ENCODE measurements at regions not wholly inside any gene's neighbourhood (a gene's known extent, or its start where the extent isn't known, plus 50 kb on each side); places are given as distances from the start of the nearest gene placed in this dataset.

DNA sequence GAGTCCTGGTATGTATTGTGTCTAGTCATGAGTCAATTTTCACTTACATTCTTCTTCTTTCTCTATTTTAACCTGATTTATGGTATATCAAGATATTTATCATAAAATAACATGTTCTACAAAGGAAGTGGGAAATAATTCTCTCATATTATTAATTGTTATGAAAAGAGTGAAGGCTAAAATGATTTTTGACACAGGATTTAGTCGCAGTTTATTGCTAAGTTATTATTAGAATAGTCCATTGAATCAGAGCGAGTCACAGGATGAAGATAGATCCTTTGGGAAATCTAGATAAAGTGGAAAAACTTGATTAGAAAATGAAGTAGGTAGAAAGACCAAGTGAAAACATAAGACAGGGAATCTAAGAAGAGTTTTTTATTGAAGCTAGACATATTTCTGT is 184.3 kb upstream of the DGKB start:
- 69 to 71% methylated on average over 2 of the region's 2 CpGs for WGBS, 2 donors
- no peaks in the 10 kb centered on the region for H3K9me3 ChIP-seq
- intact Hi-C loops (cut with DNase I) = no loop called here
- H3K27ac ChIP-seq = no peak overlapping the region
- no peaks in the 10 kb centered on the region for H3K27me3 ChIP-seq
- no peak overlapping the region for H3K4me3 ChIP-seq (replicated peaks in 1 of 3)
- DNase-seq = no peak
- H3K36me3 ChIP-seq = no peaks in the 10 kb centered on the region
- TF ChIP-seq, protein P1, sequence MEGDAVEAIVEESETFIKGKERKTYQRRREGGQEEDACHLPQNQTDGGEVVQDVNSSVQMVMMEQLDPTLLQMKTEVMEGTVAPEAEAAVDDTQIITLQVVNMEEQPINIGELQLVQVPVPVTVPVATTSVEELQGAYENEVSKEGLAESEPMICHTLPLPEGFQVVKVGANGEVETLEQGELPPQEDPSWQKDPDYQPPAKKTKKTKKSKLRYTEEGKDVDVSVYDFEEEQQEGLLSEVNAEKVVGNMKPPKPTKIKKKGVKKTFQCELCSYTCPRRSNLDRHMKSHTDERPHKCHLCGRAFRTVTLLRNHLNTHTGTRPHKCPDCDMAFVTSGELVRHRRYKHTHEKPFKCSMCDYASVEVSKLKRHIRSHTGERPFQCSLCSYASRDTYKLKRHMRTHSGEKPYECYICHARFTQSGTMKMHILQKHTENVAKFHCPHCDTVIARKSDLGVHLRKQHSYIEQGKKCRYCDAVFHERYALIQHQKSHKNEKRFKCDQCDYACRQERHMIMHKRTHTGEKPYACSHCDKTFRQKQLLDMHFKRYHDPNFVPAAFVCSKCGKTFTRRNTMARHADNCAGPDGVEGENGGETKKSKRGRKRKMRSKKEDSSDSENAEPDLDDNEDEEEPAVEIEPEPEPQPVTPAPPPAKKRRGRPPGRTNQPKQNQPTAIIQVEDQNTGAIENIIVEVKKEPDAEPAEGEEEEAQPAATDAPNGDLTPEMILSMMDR (IDR thresholded peaks at IDR 0.05) = no peak
- no peak for TF ChIP-seq POLR2A (IDR thresholded peaks at IDR 0.05)
- H3K4me1 ChIP-seq = no peaks in the 10 kb centered on the region

DNA sequence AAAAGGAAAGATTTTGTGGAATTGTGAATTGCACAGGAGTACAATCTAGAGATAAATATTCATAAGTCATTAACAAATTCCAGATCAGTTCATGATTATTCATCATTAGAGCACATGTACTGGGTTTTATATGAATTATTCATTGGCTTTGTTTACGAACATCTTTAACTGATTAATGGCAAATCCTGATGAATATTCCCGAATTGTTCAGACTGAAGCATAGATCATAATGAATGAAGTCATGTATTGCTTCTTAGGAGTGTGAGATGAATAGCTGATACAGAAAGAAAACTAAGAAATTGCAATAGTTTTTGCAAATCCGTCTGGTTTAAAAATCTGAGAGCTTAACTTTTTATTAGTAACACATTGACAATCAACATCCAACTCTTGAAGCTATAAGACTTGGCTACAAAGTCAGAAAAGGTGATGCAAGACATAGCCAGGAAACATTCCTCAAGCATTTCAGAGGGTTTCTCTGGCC is 183.6 kb upstream of the DGKB start:
- H3K27me3 ChIP-seq = no peaks in the 10 kb centered on the region
- 70 to 74% methylated on average over 3 of the region's 3 CpGs for WGBS, 2 donors
- no peaks in the 10 kb centered on the region for H3K9me3 ChIP-seq
- no peak for DNase-seq
- H3K27ac ChIP-seq = no peak overlapping the region
- H3K4me3 ChIP-seq (replicated peaks in 1 of 3) = no peak overlapping the region
- intact Hi-C loops (cut with DNase I) = no loop called here
- TF ChIP-seq, protein P1 (IDR thresholded peaks at IDR 0.05) = no peak
- no peak for TF ChIP-seq POLR2A (IDR thresholded peaks at IDR 0.05)
- H3K36me3 ChIP-seq = no peaks in the 10 kb centered on the region
- H3K4me1 ChIP-seq = no peaks in the 10 kb centered on the region

DNA sequence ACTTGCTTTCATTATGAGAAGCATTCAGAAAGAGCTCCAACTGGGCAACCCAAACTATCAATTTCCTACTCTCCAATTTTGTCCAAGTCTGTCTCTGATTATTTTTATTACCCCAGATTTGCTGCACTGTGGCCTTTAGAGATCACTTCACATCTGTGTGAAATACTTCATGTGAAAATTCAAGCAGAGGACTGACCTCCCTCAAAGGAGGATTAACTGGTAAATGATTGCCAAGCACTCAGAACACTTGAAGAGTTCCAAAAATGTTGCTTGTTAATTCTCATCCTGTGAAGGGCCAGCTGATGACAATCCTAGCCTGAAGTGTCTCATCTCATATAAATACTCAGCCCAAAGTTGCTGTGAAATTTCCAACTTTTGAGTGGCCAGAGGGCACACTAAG is 182.8 kb upstream of the DGKB start:
- intact Hi-C loops (cut with DNase I) = no loop called here
- DNase-seq = no peak
- TF ChIP-seq POLR2A (IDR thresholded peaks at IDR 0.05) = no peak

DNA sequence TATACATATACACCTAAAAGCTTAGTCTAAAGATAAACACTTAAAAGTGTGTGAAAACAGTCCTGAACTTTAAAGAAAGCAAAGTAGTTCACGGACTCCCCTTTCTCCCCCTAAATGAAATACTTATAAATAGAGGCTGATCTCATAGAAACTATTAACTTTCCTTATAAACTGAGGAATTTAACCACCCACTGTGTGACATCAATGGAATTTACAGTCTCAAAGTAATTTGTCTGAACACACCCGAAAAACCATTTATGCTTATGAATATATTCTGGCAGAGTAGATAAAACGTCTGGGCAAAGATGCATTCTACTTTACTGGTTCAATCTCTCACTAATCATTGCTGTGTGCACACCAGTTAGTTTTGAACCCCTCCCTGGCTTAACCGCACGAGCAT is 181.8 kb upstream of the DGKB start:
- 75 to 82% methylated on average over 5 of the region's 5 CpGs for WGBS, 2 donors
- H3K27ac ChIP-seq = no peak overlapping the region
- intact Hi-C loops (cut with DNase I) = no loop called here
- DNase-seq = no peak
- no peak overlapping the region for H3K4me3 ChIP-seq (replicated peaks in 1 of 3)
- TF ChIP-seq POLR2A (IDR thresholded peaks at IDR 0.05) = no peak
- TF ChIP-seq, protein P1 (IDR thresholded peaks at IDR 0.05) = no peak
- no peaks in the 10 kb centered on the region for H3K4me1 ChIP-seq
- no peaks in the 10 kb centered on the region for H3K9me3 ChIP-seq
- no peaks in the 10 kb centered on the region for H3K36me3 ChIP-seq
- no peaks in the 10 kb centered on the region for H3K27me3 ChIP-seq

More for the DNA sequence above, 182.8 kb upstream of the DGKB start:
- Histone ChIP-seq H3K9me3 (no peaks in the 10 kb centered on the region), H3K4me1 (no peaks in the 10 kb centered on the region), H3K27me3 (no peaks in the 10 kb centered on the region), H3K36me3 (no peaks in the 10 kb centered on the region), H3K27ac (no peak overlapping the region), H3K4me3 (replicated peaks in 1 of 3) (no peak overlapping the region)

DNA sequence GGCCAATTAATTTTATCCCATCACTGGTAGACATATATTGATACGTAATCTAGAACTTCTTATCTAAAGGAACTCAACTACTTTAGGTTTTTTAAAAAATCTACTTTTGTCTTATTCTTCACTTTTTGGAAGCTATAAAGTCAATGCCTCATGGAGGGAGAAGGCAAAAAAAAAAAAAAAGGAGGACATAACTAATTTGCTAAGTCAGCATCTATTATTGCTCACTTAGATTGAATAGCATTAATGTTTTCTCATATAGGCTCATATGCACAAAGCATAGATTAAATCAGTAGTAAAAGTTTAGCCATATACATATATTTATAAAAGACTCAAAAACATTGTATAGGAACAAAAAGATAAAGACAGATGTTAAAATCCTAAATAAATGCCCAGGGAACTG is 179.3 kb upstream of the DGKB start:
- 95 to 97% methylated on average over 1 of the region's 1 CpG for WGBS, 2 donors
- H3K9me3 ChIP-seq = no peaks in the 10 kb centered on the region
- no peak for DNase-seq
- no peak overlapping the region for H3K4me3 ChIP-seq (replicated peaks in 1 of 3)
- no peak for TF ChIP-seq POLR2A (IDR thresholded peaks at IDR 0.05)
- TF ChIP-seq, protein P1 (IDR thresholded peaks at IDR 0.05) = no peak
- no peaks in the 10 kb centered on the region for H3K4me1 ChIP-seq
- intact Hi-C loops (cut with DNase I) = no loop called here
- no peaks in the 10 kb centered on the region for H3K36me3 ChIP-seq
- no peak overlapping the region for H3K27ac ChIP-seq
- no peaks in the 10 kb centered on the region for H3K27me3 ChIP-seq

DNA sequence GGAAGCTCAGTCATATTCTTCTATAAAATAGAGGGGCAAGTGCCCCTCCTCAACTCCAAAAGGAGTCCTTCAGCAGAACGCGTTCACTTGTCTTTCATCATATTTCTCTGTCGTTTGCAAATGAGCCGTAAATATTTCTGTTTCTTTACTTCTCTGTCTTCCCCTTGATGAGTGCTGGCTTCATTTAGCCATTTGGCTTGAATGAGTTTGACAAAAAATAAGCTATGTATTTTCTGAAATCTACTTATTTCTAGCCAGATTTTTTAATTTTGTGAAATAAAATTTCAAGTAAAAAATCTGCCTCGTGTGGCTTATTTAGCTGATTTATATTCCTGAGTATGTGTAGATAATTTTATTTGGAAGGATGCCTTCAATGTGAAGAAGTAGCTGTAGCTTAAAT is 170.8 kb upstream of the DGKB start:
- Histone ChIP-seq H3K27ac (no peak overlapping the region), H3K36me3 (no peaks in the 10 kb centered on the region), H3K9me3 (no peaks in the 10 kb centered on the region), H3K4me3 (replicated peaks in 1 of 3) (no peak overlapping the region), H3K4me1 (no peaks in the 10 kb centered on the region), H3K27me3 (no peaks in the 10 kb centered on the region)
- 70 to 81% methylated on average over 5 of the region's 5 CpGs for WGBS, 2 donors
- TF ChIP-seq POLR2A (IDR thresholded peaks at IDR 0.05) = no peak
- TF ChIP-seq, protein P1 (IDR thresholded peaks at IDR 0.05) = no peak
- no peak for DNase-seq
- intact Hi-C loops (cut with DNase I) = no loop called here

Data from thyroid gland (tissue), 4 donors.